Panc1 (cell line): ENCODE measurements at regions not wholly inside any gene's neighbourhood (a gene's known extent, or its start where the extent isn't known, plus 50 kb on each side); places are given as distances from the start of the nearest gene placed in this dataset.

Experiments used
- CTCF ChIP-seq: fragments of 450-650 bp; IDR thresholded peaks from 2 replicates; pipeline ENCODE4 v1.5.1; 2017; ENCODE audit warnings: mild to moderate bottlenecking
- POLR2AphosphoS5 ChIP-seq: IDR thresholded peaks from 2 replicates; pipeline ENCODE4 v1.6.1; 2012; ENCODE audit warnings: mild to moderate bottlenecking, low read depth, low read length, moderate library complexity
- TCF7L2 ChIP-seq: IDR thresholded peaks from 2 replicates; pipeline ENCODE4 v1.6.1; 2011; ENCODE audit warnings: mild to moderate bottlenecking, low read depth, low read length, inconsistent platforms

GRCh38 chr5:73234204-73234555, 61.2 kb downstream of the TMEM174 start:
- TF ChIP-seq CTCF: no peak
- no peak for TF ChIP-seq POLR2AphosphoS5
- TF ChIP-seq TCF7L2: no peak
